Transverse colon (tissue), 4 donors: ENCODE measurements at regions not wholly inside any gene's neighbourhood (a gene's known extent, or its start where the extent isn't known, plus 50 kb on each side); places are given as distances from the start of the nearest gene placed in this dataset.

ENCODE experiments used
- DNase-seq: peaks from one replicate; pipeline ENCODE4 v3.0.0-alpha.2; 2019
- H3K27ac ChIP-seq, 4 donors: fragments of 200-600 bp; sonication (generic); 2 replicates each; pipeline ENCODE4 v1.5.1; 2016 to 2018; ENCODE audit warnings: inconsistent platforms in 4 of 4
- H3K27me3 ChIP-seq: fragments of 200-600 bp; sonication (generic); 2 replicates; pipeline ENCODE4 v1.5.1; 2017; ENCODE audit warnings: inconsistent platforms
- H3K36me3 ChIP-seq, 4 donors: fragments of 200-600 bp; sonication (generic); 2 replicates each; pipeline ENCODE4 v1.5.1; 2017 to 2019; ENCODE audit warnings: inconsistent platforms in 4 of 4
- H3K4me1 ChIP-seq, 4 donors: fragments of 200-600 bp; sonication (generic); 2 replicates each; pipeline ENCODE4 v1.5.1; 2017 to 2020; ENCODE audit warnings: inconsistent platforms in 4 of 4
- H3K4me3 ChIP-seq, 4 donors: fragments of 200-600 bp; sonication (generic); 1 replicate in 1 of 4; 2 replicates in 3 of 4; pipeline versions ENCODE4 v1.5.1 to v1.6.1; 2017 to 2019; ENCODE audit warnings: inconsistent platforms in 4 of 4
- H3K9me3 ChIP-seq, 2 donors: fragments of 200-600 bp; sonication (generic); 2 replicates each; pipeline ENCODE4 v1.5.1; 2017 to 2019; ENCODE audit warnings: inconsistent platforms in 2 of 2
- CTCF ChIP-seq, 5 experiments: fragments of 200-600 bp in 3 of 5; fragments of 450-650 bp in 2 of 5; sonication (generic) in 3 of 5; IDR thresholded peaks; 1 replicate in 2 of 5; 2 replicates in 3 of 5; pipeline ENCODE4 v1.5.1; 2016 to 2017; ENCODE audit warnings: antibody characterized with exemption in 5 of 5, inconsistent platforms in 3 of 5, mild to moderate bottlenecking in 2 of 5, moderate library complexity in 1 of 5
- EP300 ChIP-seq: sonication (generic); formaldehyde crosslinking; IDR thresholded peaks from one replicate; pipeline ENCODE4 v1.6.1; 2017; ENCODE audit warnings: antibody characterized with exemption, low read depth
- POLR2A ChIP-seq: fragments of 450-650 bp; IDR thresholded peaks from one replicate; pipeline ENCODE4 v1.6.1; 2016; ENCODE audit warnings: antibody characterized with exemption, mild to moderate bottlenecking, moderate library complexity
- POLR2AphosphoS5 ChIP-seq, 3 donors: sonication (generic); formaldehyde crosslinking; IDR thresholded peaks; one replicate each; pipeline ENCODE4 v1.6.1; 2016; ENCODE audit warnings: antibody characterized with exemption in 3 of 3
- WGBS, 2 donors: methylation state at CpG; one replicate each; pipeline ENCODE4 v1.1.5; 2018; ENCODE audit warnings: low coverage in 1 of 2; 5-methylcytosine and 5-hydroxymethylcytosine counted together
- in situ Hi-C, 4 donors: fragments of 200-750 bp; cut with MboI; loops; one replicate each; pipeline versions ENCODE4 v1.15.0 to v1.15.1; 2017; ENCODE audit warnings: low sequenced_read_pairs in 3 of 4, low pct_ligation_motif_present in 1 of 4, low pct_unique_long_range_greater_than_20kb in 1 of 4
- intact Hi-C: fragments of 100-400 bp; cut with DNase I; formaldehyde crosslinking; loops from one replicate; pipeline ENCODE4 v1.15.1; 2023; ENCODE audit warnings: low total_unique reads

- TF ChIP-seq CTCF (IDR thresholded peaks at IDR 0.05) = no peak
- no peak for TF ChIP-seq POLR2A
- no peak for TF ChIP-seq POLR2AphosphoS5 (IDR thresholded peaks at IDR 0.05)
- no peak for TF ChIP-seq EP300
- Histone ChIP-seq H3K27ac (no peak overlapping the region), H3K36me3 (no peaks in the 10 kb centered on the region), H3K4me3 (no peak overlapping the region), H3K4me1 (no peaks in the 10 kb centered on the region), H3K27me3 (no peaks in the 10 kb centered on the region), H3K9me3 (no peaks in the 10 kb centered on the region)
- DNase-seq = no peak
- in situ Hi-C loops (no loop called here), intact Hi-C loops (no loop called here)
- 15 to 31% methylated on average over 2 of the region's 2 CpGs for WGBS, 2 donors
Observed at GRCh38 chr20:40540166-40540565, 148.9 kb downstream of the MAFB start.

- intact Hi-C loops = no loop called here
- Histone ChIP-seq H3K4me3 (no peak overlapping the region), H3K27me3 (no peaks in the 10 kb centered on the region), H3K36me3 (no peaks in the 10 kb centered on the region), H3K9me3 (no peaks in the 10 kb centered on the region), H3K27ac (no peak overlapping the region), H3K4me1 (no peaks in the 10 kb centered on the region)
- no peak for TF ChIP-seq POLR2AphosphoS5 (IDR thresholded peaks at IDR 0.05)
- TF ChIP-seq POLR2A = no peak
- TF ChIP-seq CTCF (IDR thresholded peaks at IDR 0.05) = no peak
- no peak for TF ChIP-seq EP300
- in situ Hi-C loops = no loop called here
- no peak for DNase-seq
- WGBS, 2 donors = 57 to 77% methylated on average over 3 of the region's 3 CpGs
Observed at GRCh38 chr20:40538131-40538530, 150.9 kb downstream of the MAFB start.

GRCh38 chr20:40536808-40537207 lies 152.2 kb downstream of the MAFB start:
- WGBS, 2 donors = 72% methylated on average over 3 to 4 of the region's 4 CpGs
- intact Hi-C loops = no loop called here
- no peak overlapping the region for H3K4me3 ChIP-seq
- in situ Hi-C loops = no loop called here
- no peak for TF ChIP-seq EP300
- no peak for TF ChIP-seq POLR2AphosphoS5 (IDR thresholded peaks at IDR 0.05)
- no peak for TF ChIP-seq CTCF (IDR thresholded peaks at IDR 0.05)
- no peaks in the 10 kb centered on the region for H3K27me3 ChIP-seq
- no peak overlapping the region for H3K27ac ChIP-seq
- no peak for DNase-seq
- no peaks in the 10 kb centered on the region for H3K4me1 ChIP-seq
- H3K9me3 ChIP-seq = peaks cover 0 to 4% of the 10 kb centered on the region in 2 donors
- no peaks in the 10 kb centered on the region for H3K36me3 ChIP-seq

GRCh38 chr20:40535816-40536215 lies 153.2 kb downstream of the MAFB start:
- Histone ChIP-seq H3K27ac (no peak overlapping the region), H3K9me3 (peaks cover 8 to 13% of the 10 kb centered on the region in 2 donors), H3K27me3 (no peaks in the 10 kb centered on the region), H3K4me1 (no peaks in the 10 kb centered on the region), H3K4me3 (no peak overlapping the region), H3K36me3 (no peaks in the 10 kb centered on the region)
- in situ Hi-C loops (no loop called here), intact Hi-C loops (no loop called here)
- DNase-seq = no peak
- 76 to 82% methylated on average over 7 to 8 of the region's 8 CpGs for WGBS, 2 donors
- TF ChIP-seq POLR2AphosphoS5 (IDR thresholded peaks at IDR 0.05) (no peak), EP300 (no peak), POLR2A (no peak), CTCF (IDR thresholded peaks at IDR 0.05) (no peak)
